CD4-positive, alpha-beta T cell (primary cell): ENCODE measurements at regions not wholly inside any gene's neighbourhood (a gene's known extent, or its start where the extent isn't known, plus 50 kb on each side); places are given as distances from the start of the nearest gene placed in this dataset.

Experiments
- ATAC-seq: fragments of 200-7000 bp; cut with Tn5 transposase; one replicate; pipeline ENCODE4 v1.10.0; 2022; ENCODE audit warnings: mild to moderate bottlenecking; ENCODE audit not compliant: poor library complexity
- CTCF ChIA-PET: fragments of 350-600 bp; sonication (Branson Sonifier 250); formaldehyde crosslinking; loops from one replicate; lab custom pipeline; 2021; ENCODE audit warnings: antibody characterized with exemption, inconsistent platforms; lab: Charles Lee
- POLR2A ChIA-PET: fragments of 350-600 bp; sonication (Branson Sonifier 250); formaldehyde crosslinking; loops from one replicate; lab custom pipeline; 2021; ENCODE audit warnings: antibody characterized with exemption, inconsistent platforms; lab: Charles Lee
- DNase-seq, 14 experiments: peaks; one replicate each; pipeline ENCODE4 v3.0.0-alpha.2; 2013 to 2020; ENCODE audit warnings: mixed read lengths in 2 of 14
- H3K27ac ChIP-seq, 2 donors: one replicate each; pipeline versions ENCODE4 v1.5.1 to v1.7.0; 2013; ENCODE audit warnings: low read length in 2 of 2, low read depth in 1 of 2, mild to moderate bottlenecking in 1 of 2
- H3K27me3 ChIP-seq, 2 experiments: 1 replicate in 1 of 2; 2 replicates in 1 of 2; pipeline versions ENCODE4 v1.6.1 to v1.7.0; 2013; ENCODE audit warnings: low read length in 2 of 2, control low read depth in 1 of 2, mild to moderate bottlenecking in 1 of 2, moderate library complexity in 1 of 2; ENCODE audit not compliant: insufficient read depth in 2 of 2, control insufficient read depth in 1 of 2
- H3K36me3 ChIP-seq: one replicate; pipeline ENCODE4 v1.6.1; 2013; ENCODE audit warnings: low read length, control low read depth; ENCODE audit not compliant: insufficient read depth
- H3K4me1 ChIP-seq: one replicate; pipeline ENCODE4 v1.6.1; 2013; ENCODE audit warnings: low read length, control low read depth; ENCODE audit not compliant: insufficient read depth
- H3K4me3 ChIP-seq: one replicate; pipeline ENCODE4 v1.5.1; 2013; ENCODE audit warnings: mild to moderate bottlenecking, low read length, moderate library complexity
- H3K9me3 ChIP-seq, 2 experiments: 1 replicate in 1 of 2; 2 replicates in 1 of 2; pipeline versions ENCODE4 v1.6.1 to v1.7.0; 2013; ENCODE audit warnings: low read length in 2 of 2, mild to moderate bottlenecking in 2 of 2, control low read depth in 1 of 2, moderate library complexity in 1 of 2; ENCODE audit not compliant: control insufficient read depth in 1 of 2, insufficient read depth in 1 of 2
- H3K27ac Mint-ChIP-seq: one replicate; pipeline ENCODE4 v1.8.0; 2020; ENCODE audit warnings: mixed read lengths
- H3K27me3 Mint-ChIP-seq: one replicate; pipeline ENCODE4 v1.8.0; 2021; ENCODE audit warnings: mixed read lengths
- H3K36me3 Mint-ChIP-seq: one replicate; pipeline ENCODE4 v1.8.0; 2021; ENCODE audit warnings: low read depth, mixed read lengths
- H3K4me1 Mint-ChIP-seq: one replicate; pipeline ENCODE4 v1.8.0; 2021; ENCODE audit warnings: low read depth, mixed read lengths
- H3K4me3 Mint-ChIP-seq: one replicate; pipeline ENCODE4 v1.8.0; 2020; ENCODE audit warnings: mild to moderate bottlenecking, mixed read lengths
- H3K9me3 Mint-ChIP-seq: one replicate; pipeline ENCODE4 v1.8.0; 2020; ENCODE audit warnings: mixed read lengths
- intact Hi-C, 2 experiments: fragments of 100-400 bp; cut with DNase I in 1 of 2; cut with micrococcal nuclease in 1 of 2; formaldehyde crosslinking; loops; one replicate each; pipeline versions ENCODE4 v1.15.1 to v1.9.0; 2023 to 2025; cut with DNase I, micrococcal nuclease
- TF ChIP-seq, protein P1 (sequence below): fragments of 200-600 bp; IDR thresholded peaks from one replicate; pipeline ENCODE4 v1.8.0; 2022; ENCODE audit warnings: antibody characterized with exemption, mild to moderate bottlenecking

DNA sequence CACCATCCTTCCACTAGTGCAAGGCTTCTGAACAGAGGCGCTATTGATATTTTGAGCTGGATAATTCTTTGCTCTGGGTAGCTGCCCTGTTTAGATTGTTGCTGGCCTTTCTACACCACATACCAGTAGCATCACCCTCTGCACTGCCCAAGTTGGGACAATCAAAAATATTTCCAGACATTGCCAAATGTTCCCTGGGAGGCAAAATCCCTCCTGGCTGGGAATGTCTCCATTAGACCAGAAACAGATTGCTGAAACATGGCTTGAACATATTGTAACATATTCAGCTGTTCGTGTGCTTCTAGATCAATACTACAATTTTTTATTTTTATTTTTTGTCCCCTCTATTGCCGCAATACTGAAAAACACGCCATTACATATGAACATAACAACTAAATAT lies 174.6 kb downstream of the ABCA8 start:
- TF ChIP-seq, protein P1, sequence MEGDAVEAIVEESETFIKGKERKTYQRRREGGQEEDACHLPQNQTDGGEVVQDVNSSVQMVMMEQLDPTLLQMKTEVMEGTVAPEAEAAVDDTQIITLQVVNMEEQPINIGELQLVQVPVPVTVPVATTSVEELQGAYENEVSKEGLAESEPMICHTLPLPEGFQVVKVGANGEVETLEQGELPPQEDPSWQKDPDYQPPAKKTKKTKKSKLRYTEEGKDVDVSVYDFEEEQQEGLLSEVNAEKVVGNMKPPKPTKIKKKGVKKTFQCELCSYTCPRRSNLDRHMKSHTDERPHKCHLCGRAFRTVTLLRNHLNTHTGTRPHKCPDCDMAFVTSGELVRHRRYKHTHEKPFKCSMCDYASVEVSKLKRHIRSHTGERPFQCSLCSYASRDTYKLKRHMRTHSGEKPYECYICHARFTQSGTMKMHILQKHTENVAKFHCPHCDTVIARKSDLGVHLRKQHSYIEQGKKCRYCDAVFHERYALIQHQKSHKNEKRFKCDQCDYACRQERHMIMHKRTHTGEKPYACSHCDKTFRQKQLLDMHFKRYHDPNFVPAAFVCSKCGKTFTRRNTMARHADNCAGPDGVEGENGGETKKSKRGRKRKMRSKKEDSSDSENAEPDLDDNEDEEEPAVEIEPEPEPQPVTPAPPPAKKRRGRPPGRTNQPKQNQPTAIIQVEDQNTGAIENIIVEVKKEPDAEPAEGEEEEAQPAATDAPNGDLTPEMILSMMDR, result no peak
- no peak overlapping the region for H3K27ac Mint-ChIP-seq
- Histone ChIP-seq H3K4me1 (no peaks in the 10 kb centered on the region), H3K36me3 (no peaks in the 10 kb centered on the region), H3K27ac (no peak overlapping the region), H3K9me3 (no peaks in the 10 kb centered on the region), H3K27me3 (no peaks in the 10 kb centered on the region), H3K4me3 (no peak overlapping the region)
- ChIA-PET CTCF (no interaction called here), POLR2A (no interaction called here)
- intact Hi-C loops, result no loop called here
- peaks cover 25% of the 10 kb centered on the region for H3K27me3 Mint-ChIP-seq
- no peaks in the 10 kb centered on the region for H3K9me3 Mint-ChIP-seq
- no peak for ATAC-seq
- H3K4me1 Mint-ChIP-seq, result no peaks in the 10 kb centered on the region
- no peak for DNase-seq
- no peaks in the 10 kb centered on the region for H3K36me3 Mint-ChIP-seq
- no peak overlapping the region for H3K4me3 Mint-ChIP-seq

- Histone ChIP-seq H3K27ac (no peak overlapping the region), H3K4me1 (no peaks in the 10 kb centered on the region), H3K27me3 (no peaks in the 10 kb centered on the region), H3K4me3 (no peak overlapping the region), H3K9me3 (no peaks in the 10 kb centered on the region), H3K36me3 (no peaks in the 10 kb centered on the region)
- ChIA-PET CTCF (no interaction called here), POLR2A (no interaction called here)
- Mint-ChIP-seq H3K27ac (no peak overlapping the region), H3K4me3 (no peak overlapping the region), H3K36me3 (no peaks in the 10 kb centered on the region), H3K9me3 (no peaks in the 10 kb centered on the region), H3K27me3 (peaks cover 14% of the 10 kb centered on the region), H3K4me1 (no peaks in the 10 kb centered on the region)
- DNase-seq (no peak), ATAC-seq (no peak)
- TF ChIP-seq, protein P1, result no peak
- intact Hi-C loops, result loop anchor here (10.0 kb wide), 1 partner anchor 616 kb away; no protein-coding TSS in a partner anchor
Observed at GRCh38 chr17:68778726-68779125, 176.5 kb downstream of the ABCA8 start.

DNA sequence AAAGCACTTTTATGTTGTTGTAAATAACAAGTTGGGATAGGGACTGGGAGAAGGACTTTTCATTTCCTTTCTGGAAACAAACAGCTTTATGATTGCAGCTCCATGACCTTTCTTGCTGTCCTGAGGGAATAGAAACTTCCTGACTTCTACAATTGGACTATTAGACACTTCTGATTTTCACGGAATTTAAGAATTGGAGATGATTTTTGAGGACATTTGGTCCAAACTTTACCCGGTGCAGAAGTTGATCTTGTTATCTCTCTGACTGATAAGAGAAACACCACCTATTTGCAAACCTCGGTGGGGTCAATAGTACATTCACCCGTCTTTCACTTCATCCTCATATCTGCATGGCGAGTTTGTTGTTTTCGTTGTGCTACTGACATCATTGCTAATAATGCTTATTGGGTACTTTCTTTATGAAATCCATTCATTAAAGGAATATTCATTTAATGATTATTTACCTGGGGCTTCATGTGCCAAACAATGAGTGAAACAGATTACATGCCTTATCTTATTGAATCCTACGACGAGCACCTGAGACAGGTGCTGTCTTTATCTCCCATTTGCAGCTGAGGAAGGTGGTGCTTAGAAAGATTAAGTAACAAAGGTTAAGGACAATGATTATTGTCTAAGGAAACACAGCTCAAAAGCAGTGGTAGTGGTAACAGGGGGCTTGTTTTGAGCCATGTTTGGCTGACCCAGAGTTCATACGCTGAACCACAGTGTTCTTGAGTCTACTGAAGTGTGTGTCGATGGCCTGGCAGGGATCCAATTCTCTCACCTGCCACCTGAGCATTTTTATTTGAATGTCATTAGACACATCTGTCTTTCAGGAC lies 176.9 kb upstream of the FAM20A start:
- TF ChIP-seq, protein P1, result no peak
- Histone ChIP-seq H3K4me1 (no peaks in the 10 kb centered on the region), H3K4me3 (no peak overlapping the region), H3K27me3 (no peaks in the 10 kb centered on the region), H3K9me3 (no peaks in the 10 kb centered on the region), H3K36me3 (no peaks in the 10 kb centered on the region), H3K27ac (no peak overlapping the region)
- H3K4me1 Mint-ChIP-seq, result no peaks in the 10 kb centered on the region
- no peak for DNase-seq
- H3K9me3 Mint-ChIP-seq, result no peaks in the 10 kb centered on the region
- CTCF ChIA-PET, result no interaction called here
- ATAC-seq, result no peak
- H3K4me3 Mint-ChIP-seq, result no peak overlapping the region
- no peak overlapping the region for H3K27ac Mint-ChIP-seq
- intact Hi-C loops, result loop anchor here (1.0 to 10.0 kb wide), 3 partner anchors 469 to 617 kb away; no protein-coding TSS in a partner anchor
- peaks cover 14% of the 10 kb centered on the region for H3K27me3 Mint-ChIP-seq
- POLR2A ChIA-PET, result no interaction called here
- H3K36me3 Mint-ChIP-seq, result no peaks in the 10 kb centered on the region
